Upper lobe of left lung (tissue), 6 donors: ENCODE measurements at regions not wholly inside any gene's neighbourhood (a gene's known extent, or its start where the extent isn't known, plus 50 kb on each side); places are given as distances from the start of the nearest gene placed in this dataset.

ENCODE experiments used
- ATAC-seq, 2 donors: fragments of 200-7000 bp; cut with Tn5 transposase; one replicate each; pipeline ENCODE4 v1.9.1; 2022; ENCODE audit warnings: mild to moderate bottlenecking in 2 of 2, moderate library complexity in 2 of 2; ENCODE audit not compliant: low FRiP score in 2 of 2
- DNase-seq, 2 donors: peaks; one replicate each; pipeline ENCODE4 v3.0.0-alpha.2; 2019 to 2020
- H3K27ac ChIP-seq, 4 donors: fragments of 200-600 bp; sonication (generic); one replicate each; pipeline ENCODE4 v1.5.1; 2016 to 2019
- H3K27me3 ChIP-seq, 4 donors: fragments of 200-600 bp; sonication (generic); one replicate each; pipeline ENCODE4 v1.5.1; 2017 to 2019
- H3K36me3 ChIP-seq, 4 donors: fragments of 200-600 bp; sonication (generic); one replicate each; pipeline ENCODE4 v1.5.1; 2016 to 2019
- H3K4me1 ChIP-seq, 4 donors: fragments of 200-600 bp; sonication (generic); one replicate each; pipeline ENCODE4 v1.5.1; 2018 to 2019
- H3K4me3 ChIP-seq, 4 donors: fragments of 200-600 bp; sonication (generic); one replicate each; pipeline ENCODE4 v1.5.1; 2017 to 2019; ENCODE audit warnings: mild to moderate bottlenecking in 2 of 4, moderate library complexity in 1 of 4
- H3K9me3 ChIP-seq, 4 donors: fragments of 200-600 bp; sonication (generic); one replicate each; pipeline ENCODE4 v1.5.1; 2018 to 2019
- CTCF ChIP-seq, 6 experiments: fragments of 450-650 bp in 4 of 6; fragments of 200-600 bp in 2 of 6; sonication (generic) in 2 of 6; IDR thresholded peaks; one replicate each; pipeline ENCODE4 v1.5.1; 2016 to 2019; ENCODE audit warnings: antibody characterized with exemption in 6 of 6
- EP300 ChIP-seq, 4 donors: sonication (generic); formaldehyde crosslinking; IDR thresholded peaks; one replicate each; pipeline ENCODE4 v1.5.1; 2017; ENCODE audit warnings: antibody characterized with exemption in 4 of 4, control low read depth in 2 of 4
- POLR2A ChIP-seq, 4 donors: fragments of 450-650 bp; IDR thresholded peaks; one replicate each; pipeline ENCODE4 v1.5.1; 2016 to 2017; ENCODE audit warnings: antibody characterized with exemption in 4 of 4, mild to moderate bottlenecking in 2 of 4
- POLR2AphosphoS5 ChIP-seq, 2 donors: sonication (generic); formaldehyde crosslinking; IDR thresholded peaks; one replicate each; pipeline ENCODE4 v1.5.1; 2017; ENCODE audit warnings: antibody characterized with exemption in 2 of 2
- WGBS, 2 donors: methylation state at CpG; one replicate each; pipeline ENCODE4 v1.1.5; 2017 to 2018; 5-methylcytosine and 5-hydroxymethylcytosine counted together
- donor health status: DM: no; HTN: no; CAD: no; lungs with moderate emphysema.
- donor health status: DM: no; HTN: yes; CAD: no; lungs with severe emphysema.

GRCh38 chr2:196372811-196373664 is 201.7 kb upstream of the STK17B start:
- H3K36me3 ChIP-seq = no peaks in the 10 kb centered on the region
- peaks cover 0 to 8% (median 7%) of the 10 kb centered on the region in 4 donors for H3K4me1 ChIP-seq
- no peaks in the 10 kb centered on the region for H3K9me3 ChIP-seq
- no peak overlapping the region for H3K4me3 ChIP-seq
- 67 to 82% methylated on average over 6 of the region's 6 CpGs for WGBS, 2 donors
- DNase-seq = no peak
- H3K27ac ChIP-seq = peak overlapping the region in 3 of 4 donors; percentile 31 to 42 (median 36)
- ATAC-seq = no peak
- H3K27me3 ChIP-seq = no peaks in the 10 kb centered on the region
- TF ChIP-seq CTCF (IDR thresholded peaks at IDR 0.05) = no peak
- TF ChIP-seq EP300 (IDR thresholded peaks at IDR 0.05) = no peak
- TF ChIP-seq POLR2AphosphoS5 (IDR thresholded peaks at IDR 0.05) = no peak
- TF ChIP-seq POLR2A (IDR thresholded peaks at IDR 0.05) = no peak

GRCh38 chr2:196376984-196377877 is 205.9 kb upstream of the STK17B start:
- 86 to 88% methylated on average over 8 of the region's 8 CpGs for WGBS, 2 donors
- Histone ChIP-seq H3K9me3 (no peaks in the 10 kb centered on the region), H3K4me3 (no peak overlapping the region), H3K4me1 (peaks cover 0 to 19% (median 7%) of the 10 kb centered on the region in 4 donors), H3K36me3 (no peaks in the 10 kb centered on the region), H3K27me3 (no peaks in the 10 kb centered on the region), H3K27ac (no peak overlapping the region)
- TF ChIP-seq POLR2AphosphoS5 (IDR thresholded peaks at IDR 0.05) (no peak), CTCF (IDR thresholded peaks at IDR 0.05) (no peak), POLR2A (IDR thresholded peaks at IDR 0.05) (no peak), EP300 (IDR thresholded peaks at IDR 0.05) (no peak)
- DNase-seq (no peak), ATAC-seq (no peak)

- Histone ChIP-seq H3K36me3 (no peaks in the 10 kb centered on the region), H3K4me3 (no peak overlapping the region), H3K27ac (no peak overlapping the region), H3K4me1 (peaks cover 0 to 11% (median 0%) of the 10 kb centered on the region in 4 donors), H3K27me3 (no peaks in the 10 kb centered on the region), H3K9me3 (no peaks in the 10 kb centered on the region)
- WGBS, 2 donors = 88 to 98% methylated on average over 3 of the region's 3 CpGs
- DNase-seq (no peak), ATAC-seq (no peak)
- TF ChIP-seq CTCF (IDR thresholded peaks at IDR 0.05) (no peak), POLR2AphosphoS5 (IDR thresholded peaks at IDR 0.05) (no peak), POLR2A (IDR thresholded peaks at IDR 0.05) (no peak), EP300 (IDR thresholded peaks at IDR 0.05) (no peak)
Observed at GRCh38 chr2:196379600-196379999, 208.2 kb upstream of the STK17B start.

- H3K9me3 ChIP-seq = no peaks in the 10 kb centered on the region
- no peaks in the 10 kb centered on the region for H3K36me3 ChIP-seq
- no peaks in the 10 kb centered on the region for H3K27me3 ChIP-seq
- DNase-seq = no peak
- TF ChIP-seq POLR2AphosphoS5 (IDR thresholded peaks at IDR 0.05) = no peak
- H3K4me3 ChIP-seq = no peak overlapping the region
- no peak for ATAC-seq
- WGBS, 2 donors = 76 to 94% methylated on average over 1 of the region's 1 CpG
- H3K4me1 ChIP-seq = peaks cover 0 to 11% (median 0%) of the 10 kb centered on the region in 4 donors
- no peak overlapping the region for H3K27ac ChIP-seq
Observed at GRCh38 chr2:196380098-196380497, 208.7 kb upstream of the STK17B start.

GRCh38 chr2:196380575-196380974 is 209.2 kb upstream of the STK17B start:
- WGBS, 2 donors = 77 to 80% methylated on average over 3 of the region's 3 CpGs
- Histone ChIP-seq H3K27ac (no peak overlapping the region), H3K4me3 (no peak overlapping the region), H3K9me3 (no peaks in the 10 kb centered on the region), H3K36me3 (no peaks in the 10 kb centered on the region), H3K27me3 (no peaks in the 10 kb centered on the region), H3K4me1 (peaks cover 0 to 11% (median 0%) of the 10 kb centered on the region in 4 donors)
- no peak for ATAC-seq
- no peak for TF ChIP-seq POLR2AphosphoS5 (IDR thresholded peaks at IDR 0.05)
- no peak for TF ChIP-seq CTCF (IDR thresholded peaks at IDR 0.05)
- no peak for TF ChIP-seq EP300 (IDR thresholded peaks at IDR 0.05)
- no peak for TF ChIP-seq POLR2A (IDR thresholded peaks at IDR 0.05)
- DNase-seq = no peak
